Activated CD8-positive, alpha-beta memory T cell treated with anti-CD3 and anti-CD28 coated beads for 24 hours (primary cell): ENCODE measurements at regions not wholly inside any gene's neighbourhood (a gene's known extent, or its start where the extent isn't known, plus 50 kb on each side); places are given as distances from the start of the nearest gene placed in this dataset.

Experiments
- DNase-seq: peaks from one replicate; pipeline ENCODE4 v3.0.0-alpha.2; 2020

GRCh38 chr16:59179446-59180082 lies 445.4 kb upstream of the GOT2 start:
- DNase-seq, result no peak

- DNase-seq, result no peak
These were observed 439.3 kb upstream of the GOT2 start for GRCh38 chr16:59173408-59173831.

GRCh38 chr16:59170099-59170712 lies 436.1 kb upstream of the GOT2 start:
- DNase-seq, result no peak

- DNase-seq, result no peak
These were observed 435.1 kb upstream of the GOT2 start for GRCh38 chr16:59169168-59169567.

GRCh38 chr16:59168461-59169114 lies 434.5 kb upstream of the GOT2 start:
- DNase-seq, result no peak

- DNase-seq, result no peak
These were observed 430.3 kb upstream of the GOT2 start for GRCh38 chr16:59164461-59164860.

GRCh38 chr16:59163371-59164055 lies 429.4 kb upstream of the GOT2 start:
- no peak for DNase-seq

GRCh38 chr16:59161679-59162078 lies 427.6 kb upstream of the GOT2 start:
- DNase-seq, result no peak

- DNase-seq, result no peak
These were observed 420.2 kb upstream of the GOT2 start for GRCh38 chr16:59154295-59154694.

GRCh38 chr16:59148769-59149155 lies 414.6 kb upstream of the GOT2 start:
- no peak for DNase-seq

- no peak for DNase-seq
These were observed 414.1 kb upstream of the GOT2 start for GRCh38 chr16:59148056-59148768.

GRCh38 chr16:59146140-59146539 lies 412.0 kb upstream of the GOT2 start:
- DNase-seq, result no peak

- no peak for DNase-seq
These were observed 410.7 kb upstream of the GOT2 start for GRCh38 chr16:59144841-59145240.

- DNase-seq, result no peak
These were observed 410.2 kb upstream of the GOT2 start for GRCh38 chr16:59144326-59144725.

- DNase-seq, result no peak
These were observed 392.4 kb upstream of the GOT2 start for GRCh38 chr16:59126486-59126885.

GRCh38 chr16:59124056-59124455 lies 389.9 kb upstream of the GOT2 start:
- DNase-seq, result no peak

GRCh38 chr16:59123479-59123878 lies 389.4 kb upstream of the GOT2 start:
- DNase-seq, result no peak

- no peak for DNase-seq
These were observed 388.1 kb upstream of the GOT2 start for GRCh38 chr16:59122262-59122537.

GRCh38 chr16:59121411-59122261 lies 387.5 kb upstream of the GOT2 start:
- no peak for DNase-seq

- DNase-seq, result no peak
These were observed 382.6 kb upstream of the GOT2 start for GRCh38 chr16:59116744-59117143.

- no peak for DNase-seq
These were observed 380.7 kb upstream of the GOT2 start for GRCh38 chr16:59114790-59115189.

- DNase-seq, result no peak
These were observed 379.0 kb upstream of the GOT2 start for GRCh38 chr16:59113004-59113670.
